GM12878 (cell line): ENCODE measurements at regions not wholly inside any gene's neighbourhood (a gene's known extent, or its start where the extent isn't known, plus 50 kb on each side); places are given as distances from the start of the nearest gene placed in this dataset.
"Not testable (repeated sequence)": the region's sequence is repeated elsewhere in the genome, so short reads cannot be mapped to it uniquely, and the experiment has no call there.

Source experiments
- ATAC-seq: fragments of 200-7000 bp; cut with Tn5 transposase; 3 replicates; pipeline ENCODE4 v1.9.1; 2020; ENCODE audit warnings: mild to moderate bottlenecking, moderate library complexity
- BruUV-seq: library from RNA; stranded (reverse); fragments of 400-500 nt; replicated peaks from 2 replicates; lab custom pipeline; 2021; lab: Mats Ljungman, UMichigan
- CTCF ChIA-PET: fragments of 300-600 bp; sonication (Branson Sonifier 250); formaldehyde crosslinking; extraction: SDS; loops from one replicate; lab custom pipeline; 2021; ENCODE audit warnings: inconsistent platforms; lab: Yijun Ruan, JAX
- POLR2A ChIA-PET: fragments of 350-600 bp; formaldehyde crosslinking; extraction: SDS; loops from one replicate; lab custom pipeline; 2021; ENCODE audit warnings: inconsistent platforms; lab: Charles Lee
- RAD21 ChIA-PET: fragments of 300-600 bp; sonication (Branson Sonifier 250); formaldehyde crosslinking; loops from one replicate; lab custom pipeline; 2023; ENCODE audit warnings: antibody characterized with exemption; ENCODE audit not compliant: unreplicated experiment; lab: Charles Lee
- SMC1A ChIA-PET: fragments of 300-600 bp; sonication (Branson Sonifier 250); formaldehyde crosslinking; loops from one replicate; lab custom pipeline; 2023; ENCODE audit not compliant: unreplicated experiment, uncharacterized antibody; lab: Charles Lee
- DNase-seq: peaks from one replicate; pipeline ENCODE4 v3.0.0-alpha.2; 2011; ENCODE audit warnings: low read depth, low spot score
- FAIRE-seq: peaks from 3 replicates; lab custom pipeline; 2011; peaks lifted over from hg19 to GRCh38; lab: Jason Lieb, UNC
- H2AFZ ChIP-seq: 2 replicates; pipeline ENCODE4 v1.6.0; 2011; ENCODE audit warnings: low read depth, low read length, control low read depth; ENCODE audit not compliant: control insufficient read depth
- H3K27ac ChIP-seq: 2 replicates; pipeline ENCODE4 v1.5.1; 2011; ENCODE audit warnings: control low read depth; ENCODE audit not compliant: control insufficient read depth, insufficient read depth
- H3K27me3 ChIP-seq, 2 experiments: replicated peaks in 1 of 2; 2 replicates each; pipeline versions ENCODE4 v1.6.0 to v1.6.1; 2011; ENCODE audit warnings: low read length in 1 of 2; ENCODE audit not compliant: control insufficient read depth in 2 of 2, insufficient read depth in 2 of 2
- H3K36me3 ChIP-seq, 2 experiments: 2 replicates each; pipeline ENCODE4 v1.5.1; 2011; ENCODE audit warnings: low read length in 1 of 2; ENCODE audit not compliant: control insufficient read depth in 2 of 2, insufficient read depth in 2 of 2
- H3K4me1 ChIP-seq: 2 replicates; pipeline ENCODE4 v1.6.1; 2011; ENCODE audit warnings: mild to moderate bottlenecking, low read length, moderate library complexity, mixed read lengths; ENCODE audit not compliant: control insufficient read depth, insufficient read depth
- H3K4me2 ChIP-seq: 2 replicates; pipeline ENCODE4 v1.6.0; 2011; ENCODE audit warnings: control low read depth; ENCODE audit not compliant: control insufficient read depth, insufficient read depth
- H3K4me3 ChIP-seq: fragments of 200-600 bp; sonication (generic); 2 replicates; pipeline ENCODE4 v1.5.1; 2016
- H3K79me2 ChIP-seq: 2 replicates; pipeline ENCODE4 v1.6.0; 2011; ENCODE audit warnings: low read length; ENCODE audit not compliant: control insufficient read depth, insufficient read depth
- H3K9ac ChIP-seq: 2 replicates; pipeline ENCODE4 v1.8.0; 2011; ENCODE audit warnings: low read length, control low read depth, mixed read lengths; ENCODE audit not compliant: control insufficient read depth, insufficient read depth
- H3K9me3 ChIP-seq: replicated peaks from 3 replicates; pipeline ENCODE4 v1.5.1; 2011; ENCODE audit warnings: mild to moderate bottlenecking, low read length; ENCODE audit not compliant: control insufficient read depth, insufficient read depth
- H4K20me1 ChIP-seq: 2 replicates; pipeline ENCODE4 v1.6.0; 2011; ENCODE audit not compliant: control insufficient read depth, insufficient read depth
- SUZ12 ChIP-seq: fragments of 200-600 bp; sonication (generic); IDR thresholded peaks from one replicate; pipeline ENCODE4 v1.6.1; 2018; ENCODE audit warnings: antibody characterized with exemption, mild to moderate bottlenecking; ENCODE audit not compliant: unreplicated experiment
- WGBS: methylation state at CpG from one replicate; pipeline ENCODE4 v1.1.6; 2016; ENCODE audit warnings: low lambda C conversion rate; ENCODE audit not compliant: insufficient replicate concordance, insufficient coverage; ENCODE audit errors: missing lambda C conversion rate; 5-methylcytosine and 5-hydroxymethylcytosine counted together
- in situ Hi-C: fragments of 300-500 bp; cut with MboI; formaldehyde crosslinking; loops from 9 replicates; pipeline ENCODE4 v1.14.3; 2018; ENCODE audit warnings: mixed read lengths
- intact Hi-C: fragments of 100-400 bp; cut with micrococcal nuclease; formaldehyde crosslinking; loops from one replicate; pipeline ENCODE4 v1.14.2; 2022; ENCODE audit not compliant: unreplicated experiment

DNA sequence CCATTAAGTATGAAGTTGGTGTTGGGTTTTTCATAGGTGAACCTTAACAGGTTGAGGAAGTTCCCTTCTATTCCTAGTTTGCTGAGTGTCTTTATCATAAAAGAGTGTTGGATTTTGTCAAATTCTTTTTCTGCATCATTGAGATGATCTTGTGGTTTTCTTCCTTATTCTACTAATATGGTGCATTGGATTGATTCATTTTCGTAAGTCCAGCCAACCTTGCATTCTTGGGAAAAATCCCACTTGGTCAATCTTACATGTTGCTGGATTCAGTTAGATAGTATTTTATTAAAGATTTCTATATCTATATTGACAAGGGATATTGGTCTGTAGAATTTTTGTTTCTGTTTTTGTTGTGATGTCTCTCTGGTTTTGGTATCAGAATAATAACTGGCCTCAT, 83.7 kb upstream of the C15orf39 start:
- POLR2A ChIA-PET: no interaction called here
- Histone ChIP-seq H3K4me1 (peaks cover 16% of the 10 kb centered on the region), H3K4me2 (no peak overlapping the region), H3K27me3 (no peaks in the 10 kb centered on the region), H3K27ac (no peak overlapping the region), H4K20me1 (no peaks in the 10 kb centered on the region), H2AFZ (no peak overlapping the region), H3K9ac (no peak overlapping the region), H3K9me3 (peaks cover 17% of the 10 kb centered on the region), H3K79me2 (no peaks in the 10 kb centered on the region), H3K36me3 (no peaks in the 10 kb centered on the region), H3K4me3 (no peak overlapping the region)
- FAIRE-seq (no peak), ATAC-seq (no peak), DNase-seq (no peak)
- in situ Hi-C loops (no loop called here), intact Hi-C loops (no loop called here)
- no peak for TF ChIP-seq SUZ12
- CTCF ChIA-PET: no interaction called here
- WGBS: 92% methylated on average over 1 of the region's 1 CpG
- RAD21 ChIA-PET: interaction anchor here (1.6 kb wide), 1 partner anchor 13 kb away, joined by 4 read pairs; no protein-coding TSS in a partner anchor
- no TSS peak for BruUV-seq
- SMC1A ChIA-PET: no interaction called here

GRCh38 chr15:75119312-75119711, 82.4 kb upstream of the C15orf39 start:
- H3K4me1 ChIP-seq: peaks cover 16% of the 10 kb centered on the region
- H3K4me3 ChIP-seq, H3K27ac ChIP-seq, CTCF ChIA-PET, SMC1A ChIA-PET, DNase-seq, H3K27me3 ChIP-seq, H2AFZ ChIP-seq, FAIRE-seq, H4K20me1 ChIP-seq, intact Hi-C loops, in situ Hi-C loops, H3K36me3 ChIP-seq, BruUV-seq, POLR2A ChIA-PET, H3K79me2 ChIP-seq, ATAC-seq, H3K9ac ChIP-seq, H3K4me2 ChIP-seq, H3K9me3 ChIP-seq, RAD21 ChIA-PET: not testable (repeated sequence)
- 93% methylated on average over 4 of the region's 4 CpGs for WGBS
